ENCODE measurements at regions not wholly inside any gene's neighbourhood (a gene's known extent, or its start where the extent isn't known, plus 50 kb on each side); places are given as distances from the start of the nearest gene placed in this dataset.
"Not testable (repeated sequence)": the region's sequence is repeated elsewhere in the genome, so short reads cannot be mapped to it uniquely, and the experiment has no call there.

- DNase-seq, result no peak
Observed at GRCh38 chr18:30929718-30930117, 112.8 kb downstream of the DSC3 start.

DNA sequence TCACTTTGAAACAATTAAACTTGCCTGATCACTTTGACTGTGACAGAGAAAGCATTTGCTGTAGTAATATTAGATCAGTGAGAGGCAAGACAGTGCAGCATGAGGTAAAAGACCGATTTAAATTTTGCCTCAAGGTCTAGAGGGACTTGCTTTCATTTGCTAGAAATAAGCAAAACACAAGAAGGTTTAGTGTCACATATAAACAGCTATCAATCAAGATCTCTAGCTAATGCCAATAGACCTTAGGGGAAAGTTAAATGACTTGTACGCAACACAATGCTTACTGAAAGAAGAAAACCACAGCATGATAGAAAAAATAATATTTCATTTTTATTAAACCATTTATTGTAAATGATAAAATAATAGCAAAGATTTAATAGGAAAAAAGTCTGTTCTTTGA is 113.5 kb downstream of the DSC3 start:
- no peak for DNase-seq

DNA sequence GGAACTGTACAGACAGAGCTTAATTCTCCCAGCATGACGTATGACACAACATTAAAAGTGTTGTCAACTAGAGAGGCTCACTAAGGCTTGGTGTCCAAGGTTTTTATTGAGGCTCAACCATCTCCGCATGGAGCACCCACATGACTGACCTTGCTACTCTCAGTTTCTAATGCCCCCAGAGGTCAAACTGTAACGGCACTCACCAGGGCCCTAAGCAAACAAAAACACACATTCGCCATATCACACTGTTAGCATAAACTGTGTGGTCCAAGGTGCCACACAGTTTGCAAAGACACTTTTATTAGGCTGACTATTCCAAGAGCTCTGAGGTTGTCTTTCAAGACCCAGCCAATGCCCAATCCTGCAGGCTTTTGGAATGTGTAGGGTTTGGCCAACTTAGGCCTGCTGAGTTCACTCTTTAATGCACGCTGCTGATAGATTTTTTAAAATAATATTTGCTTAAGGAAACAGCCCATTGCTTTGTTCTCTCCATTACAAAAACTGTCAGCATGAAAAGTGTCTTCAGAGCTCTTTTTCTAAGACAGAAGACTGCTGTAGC is 114.9 kb downstream of the DSC3 start:
- no peak for DNase-seq

GRCh38 chr18:30927042-30927441 is 115.5 kb downstream of the DSC3 start:
- DNase-seq, result no peak

GRCh38 chr18:30925795-30926194 is 116.7 kb downstream of the DSC3 start:
- no peak for DNase-seq

- DNase-seq, result no peak
Observed at GRCh38 chr18:30920757-30921156, 121.8 kb downstream of the DSC3 start.

GRCh38 chr18:30920351-30920750 is 122.2 kb downstream of the DSC3 start:
- no peak for DNase-seq

DNA sequence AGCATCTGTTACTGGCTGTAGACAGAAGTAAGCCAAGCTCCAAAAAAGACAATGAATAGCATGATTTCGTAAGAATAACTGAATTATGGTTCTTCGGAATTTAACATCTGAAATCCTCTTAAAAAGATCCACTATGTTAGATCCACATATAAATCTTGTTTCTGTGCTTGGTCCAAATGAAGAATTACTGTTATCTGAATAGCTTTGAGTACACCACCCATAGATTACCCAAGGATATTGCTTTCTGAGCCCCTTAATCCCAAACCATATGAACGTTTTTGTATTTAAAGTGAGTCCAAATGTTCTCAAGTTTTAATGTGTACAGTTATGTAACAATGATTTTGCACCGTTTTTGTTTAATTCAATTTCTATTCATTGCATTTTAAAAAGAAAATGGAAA is 124.9 kb downstream of the DSC3 start:
- no peak for DNase-seq

- no peak for DNase-seq
Observed at GRCh38 chr18:30915336-30915988, 127.1 kb downstream of the DSC3 start.

DNA sequence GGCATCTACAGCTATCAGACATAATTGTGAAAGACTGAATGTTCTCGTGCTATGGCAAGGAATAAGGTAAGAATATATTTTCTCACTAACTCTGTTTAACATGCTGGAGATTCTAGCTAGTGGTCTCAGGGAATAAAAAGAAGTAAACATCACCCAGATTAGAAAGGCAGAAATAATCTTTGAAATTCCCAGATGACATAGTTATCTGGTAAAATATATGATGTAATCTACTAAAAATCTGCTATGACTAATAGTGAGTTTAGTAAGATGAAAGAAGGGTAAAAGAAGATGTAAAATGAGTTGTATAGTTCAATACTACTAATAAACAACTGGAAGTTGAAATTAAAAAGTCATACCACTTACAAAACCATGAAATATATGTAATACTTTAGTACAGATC is 134.2 kb downstream of the DSC3 start:
- DNase-seq, result no peak

GRCh38 chr18:30903566-30903965 is 139.0 kb downstream of the DSC3 start:
- no peak for DNase-seq

GRCh38 chr18:30889519-30890301 is 152.8 kb downstream of the DSC3 start:
- peak; percentile 95 for DNase-seq

DNA sequence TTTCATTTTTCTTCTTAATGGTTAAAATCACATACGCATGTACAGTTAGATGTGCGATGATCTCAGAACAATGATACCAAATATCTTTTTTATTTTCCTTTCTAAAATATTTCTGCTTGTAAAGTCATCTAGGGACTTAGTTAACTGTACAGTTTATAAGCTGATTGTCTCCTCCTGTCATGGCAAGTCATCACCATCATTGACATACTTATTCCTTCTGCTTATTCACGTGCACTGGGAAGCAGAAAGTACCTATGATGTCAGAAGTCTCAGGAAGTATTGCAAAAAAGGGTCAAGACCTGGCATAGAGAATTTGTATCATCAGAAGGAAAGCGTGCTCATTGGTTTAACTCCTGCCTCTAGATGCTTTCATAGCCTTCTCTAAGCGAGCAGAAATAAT is 154.2 kb downstream of the DSC3 start:
- DNase-seq, result no peak

DNA sequence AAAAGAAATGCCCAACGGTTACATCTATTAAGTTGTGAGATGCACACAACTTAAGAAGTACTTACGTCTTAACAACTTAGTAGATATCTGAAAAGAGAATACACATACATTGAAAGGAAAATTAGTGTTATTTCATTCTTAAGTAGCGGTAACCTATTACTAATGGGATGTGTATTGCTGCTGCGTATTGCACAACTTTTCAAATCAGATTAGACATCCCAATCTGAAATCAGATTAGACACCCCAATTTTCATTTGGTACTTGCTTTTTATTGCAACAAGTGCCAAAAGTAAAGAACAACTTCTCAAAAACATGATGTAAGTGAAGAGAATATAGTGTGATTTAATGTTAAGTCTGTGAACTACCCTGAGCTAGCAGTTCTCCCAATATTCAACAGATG is 155.5 kb downstream of the DSC3 start:
- no peak for DNase-seq

GRCh38 chr18:30870466-30870865 is 172.1 kb downstream of the DSC3 start:
- no peak for DNase-seq

- peak; percentile 77 for DNase-seq
Observed at GRCh38 chr18:30862900-30863299, 179.6 kb downstream of the DSC3 start.

- DNase-seq, result no peak
Observed at GRCh38 chr18:30860741-30861140, 181.8 kb downstream of the DSC3 start.

DNA sequence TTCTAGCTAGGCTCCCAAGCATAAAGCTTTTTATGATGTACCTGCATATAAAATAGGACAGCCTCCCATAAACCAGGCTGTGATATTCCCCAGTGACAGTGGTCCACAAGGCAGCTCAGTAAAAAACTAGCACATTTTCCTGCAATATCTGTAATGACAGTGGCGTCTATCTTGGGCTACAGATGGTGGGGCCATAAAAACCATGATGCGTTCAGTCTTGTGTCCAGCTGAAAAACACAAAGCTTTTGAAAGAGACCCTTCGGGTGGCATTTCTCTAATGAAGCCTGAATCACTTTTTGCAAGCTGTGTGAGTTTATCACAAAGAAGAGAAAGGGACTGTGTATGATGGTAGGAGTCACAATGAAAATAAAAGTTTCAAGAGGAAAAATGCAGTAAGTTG is 183.5 kb downstream of the DSC3 start:
- DNase-seq, result no peak

DNA sequence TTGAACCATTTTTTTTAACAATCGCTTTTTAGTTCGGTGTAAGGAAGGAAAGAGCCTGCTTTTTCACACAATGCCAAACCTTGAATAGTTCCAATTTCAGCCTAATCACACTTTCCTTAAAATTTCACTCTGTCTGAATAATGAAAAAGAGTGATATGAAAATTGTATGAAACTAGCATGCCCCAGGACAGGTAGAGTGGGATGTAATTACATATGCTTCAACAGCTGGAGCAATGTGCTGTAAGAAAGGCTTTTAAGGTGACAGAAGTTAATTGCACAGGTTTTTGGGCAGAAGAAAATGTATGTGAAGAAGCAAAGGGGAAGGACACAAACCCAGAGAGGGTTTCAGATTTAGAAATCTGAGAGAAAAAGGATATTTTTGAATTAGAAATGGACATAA is 184.0 kb downstream of the DSC3 start:
- no peak for DNase-seq

DNA sequence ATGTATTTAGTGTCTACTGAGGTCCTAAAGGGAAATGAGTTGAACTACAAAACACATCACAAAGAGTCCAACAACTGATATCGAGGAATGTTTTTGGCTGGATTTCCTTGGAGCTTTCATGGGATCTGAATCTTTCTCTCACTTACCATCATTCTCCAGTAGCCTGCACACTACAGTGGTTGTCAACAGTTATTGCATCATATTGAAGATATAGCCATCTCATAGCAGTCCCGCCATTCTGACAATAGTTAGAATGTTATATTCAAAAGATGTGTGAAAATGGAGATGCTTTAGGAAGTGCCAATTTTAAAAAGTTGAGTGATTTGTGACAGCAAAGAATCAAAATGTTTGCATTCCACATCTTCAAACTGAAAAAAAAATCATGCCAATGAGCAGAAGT is 186.8 kb downstream of the DSC3 start:
- DNase-seq, result no peak

- DNase-seq, result peak; percentile 99
Observed at GRCh38 chr18:30852980-30853379, 189.6 kb downstream of the DSC3 start.

DNA sequence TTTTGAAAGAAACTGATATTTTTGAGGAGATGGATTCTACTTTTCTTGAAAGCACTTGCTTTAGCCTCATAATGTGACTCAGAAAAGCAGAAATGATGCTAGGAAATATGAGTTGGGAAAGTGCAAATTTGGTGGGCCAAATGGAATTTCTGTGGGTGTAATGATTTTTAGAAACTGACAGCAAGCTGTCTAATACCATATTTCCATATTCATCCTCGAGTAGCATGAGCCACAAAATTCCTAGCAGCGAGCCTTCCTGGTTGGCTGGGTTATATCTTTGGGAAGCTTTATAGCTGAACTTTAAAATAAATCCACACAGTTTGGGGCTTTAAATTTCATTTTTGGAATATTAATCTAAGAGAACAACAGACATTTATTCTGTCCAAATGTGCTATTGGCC is 190.0 kb downstream of the DSC3 start:
- DNase-seq, result no peak

DNA sequence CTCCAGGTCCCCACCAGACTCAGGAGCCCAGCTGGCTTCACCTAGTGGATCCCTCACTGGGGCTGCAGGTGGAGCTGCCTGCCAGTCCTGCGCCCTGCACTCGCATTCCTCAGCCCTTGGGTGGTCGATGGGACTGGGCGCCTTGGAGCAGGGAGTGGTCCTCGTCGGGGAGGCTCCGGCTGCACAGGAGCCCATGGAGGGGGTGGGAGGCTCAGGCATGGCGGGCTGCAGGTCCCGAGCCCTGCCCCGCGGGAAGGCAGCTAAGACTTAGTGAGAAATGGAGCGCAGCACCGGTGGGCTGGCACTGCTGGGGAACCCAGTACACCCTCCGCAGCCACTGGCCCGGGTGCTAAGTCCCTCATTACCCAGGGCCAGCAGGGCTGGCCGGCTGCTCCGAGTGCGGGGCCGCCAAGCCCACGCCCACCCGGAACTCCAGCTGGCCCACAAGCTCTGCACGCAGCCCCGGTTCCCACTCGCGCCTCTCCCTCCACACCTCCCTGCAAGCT is 203.4 kb downstream of the DSC3 start:
- DNase-seq, result not testable (repeated sequence)

DNA sequence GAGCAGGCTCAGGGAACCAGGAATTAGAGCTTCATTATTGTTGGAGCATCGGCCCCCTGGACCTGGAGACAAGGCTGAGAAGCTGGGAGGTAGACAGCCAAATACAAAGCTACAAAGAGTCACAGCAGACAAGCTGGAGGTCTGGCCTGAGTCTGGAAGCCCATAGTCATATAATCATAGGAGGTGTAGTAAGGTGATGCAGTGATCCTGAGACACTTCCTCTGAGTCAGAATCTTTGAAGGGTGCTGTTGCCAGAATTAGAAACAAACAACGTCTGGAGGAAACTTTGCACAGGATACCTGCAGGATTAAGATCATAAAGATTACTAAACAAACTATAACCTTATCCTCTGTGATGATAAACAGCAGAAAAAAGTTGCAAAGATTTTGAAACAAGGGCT is 213.8 kb downstream of the DSC3 start:
- DNase-seq, result no peak
